IPS-NIHi11 (cell line): ENCODE measurements at regions not wholly inside any gene's neighbourhood (a gene's known extent, or its start where the extent isn't known, plus 50 kb on each side); places are given as distances from the start of the nearest gene placed in this dataset.
"Not testable (repeated sequence)": the region's sequence is repeated elsewhere in the genome, so short reads cannot be mapped to it uniquely, and the experiment has no call there.

Source experiments
- DNase-seq: peaks from one replicate; pipeline ENCODE4 v3.0.0; 2012; ENCODE audit warnings: mixed read lengths, low spot score

- no peak for DNase-seq
Observed at GRCh38 chrX:152079768-152080167, 58.6 kb downstream of the MAGEA10 start.

- DNase-seq, result no peak
Observed at GRCh38 chrX:152074163-152074562, 64.2 kb downstream of the MAGEA10 start.

- peak; percentile 3 for DNase-seq
Observed at GRCh38 chrX:152072236-152072635, 66.1 kb downstream of the MAGEA10 start.

GRCh38 chrX:152070144-152070543 is 68.2 kb downstream of the MAGEA10 start:
- DNase-seq, result no peak

- no peak for DNase-seq
Observed at GRCh38 chrX:152061557-152061956, 76.8 kb downstream of the MAGEA10 start.

- DNase-seq, result no peak
Observed at GRCh38 chrX:152061083-152061482, 77.3 kb downstream of the MAGEA10 start.

- DNase-seq, result not testable (repeated sequence)
Observed at GRCh38 chrX:152050623-152051022, 76.1 kb upstream of the GABRE start.

GRCh38 chrX:152044383-152044782 is 69.9 kb upstream of the GABRE start:
- no peak for DNase-seq

GRCh38 chrX:152038804-152039203 is 64.3 kb upstream of the GABRE start:
- no peak for DNase-seq

- DNase-seq, result no peak
Observed at GRCh38 chrX:152037183-152037582, 62.7 kb upstream of the GABRE start.

- not testable (repeated sequence) for DNase-seq
Observed at GRCh38 chrX:152031346-152031745, 56.9 kb upstream of the GABRE start.

- DNase-seq, result no peak
Observed at GRCh38 chrX:152028579-152028978, 54.1 kb upstream of the GABRE start.

GRCh38 chrX:152025656-152026440 is 51.4 kb upstream of the GABRE start:
- DNase-seq, result no peak

- DNase-seq, result no peak
Observed at GRCh38 chrX:152024710-152025109, 50.2 kb upstream of the GABRE start.
